Hematopoietic multipotent progenitor cell (in vitro differentiated cells): ENCODE measurements at regions not wholly inside any gene's neighbourhood (a gene's known extent, or its start where the extent isn't known, plus 50 kb on each side); places are given as distances from the start of the nearest gene placed in this dataset.
A peak's percentile ranks its signal among the peaks of the same experiment; 100 is the strongest.

Source experiments
- DNase-seq, 3 donors: peaks; one replicate each; pipeline ENCODE4 v3.0.0-alpha.2; 2011 to 2015; ENCODE audit warnings: low read depth in 2 of 3, low spot score in 2 of 3

DNA sequence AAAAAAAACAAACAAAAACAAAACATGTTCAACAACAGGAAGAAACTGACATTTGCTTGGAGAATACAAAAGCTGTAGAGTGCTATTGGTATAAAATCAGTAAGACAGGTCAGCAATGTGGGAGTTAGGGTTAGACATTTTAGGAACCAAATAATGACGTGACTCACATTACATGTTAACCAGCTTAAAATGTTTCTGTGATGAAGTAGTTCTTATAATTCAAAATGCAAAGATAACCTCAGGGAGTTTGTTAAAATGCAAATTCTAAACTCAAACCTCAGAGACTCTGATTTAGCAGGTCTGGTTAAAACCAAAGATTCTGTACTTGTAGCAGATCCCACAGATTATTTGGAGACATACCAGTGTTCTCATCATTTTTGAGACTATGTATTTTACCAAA, 549.4 kb upstream of the SLITRK1 start:
- no peak for DNase-seq

DNA sequence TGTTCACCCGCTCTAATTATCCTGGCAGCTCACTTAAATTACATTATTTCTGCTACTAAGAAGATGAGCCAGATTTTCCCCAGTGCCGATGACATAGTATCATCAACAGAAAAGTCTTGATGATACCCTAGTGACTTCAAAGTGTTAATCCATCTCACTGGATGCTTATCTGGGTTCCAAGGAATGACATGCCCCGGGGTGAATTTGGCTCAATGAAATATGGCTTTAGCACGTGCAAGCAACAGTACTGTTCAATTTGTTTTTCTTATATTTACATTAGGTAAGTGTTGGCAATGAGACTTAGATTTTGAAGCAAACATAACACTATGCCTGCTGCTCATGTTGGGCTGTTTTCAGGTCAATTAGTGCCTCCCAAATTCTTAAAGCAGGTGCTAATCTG, 548.2 kb upstream of the SLITRK1 start:
- DNase-seq, result no peak

DNA sequence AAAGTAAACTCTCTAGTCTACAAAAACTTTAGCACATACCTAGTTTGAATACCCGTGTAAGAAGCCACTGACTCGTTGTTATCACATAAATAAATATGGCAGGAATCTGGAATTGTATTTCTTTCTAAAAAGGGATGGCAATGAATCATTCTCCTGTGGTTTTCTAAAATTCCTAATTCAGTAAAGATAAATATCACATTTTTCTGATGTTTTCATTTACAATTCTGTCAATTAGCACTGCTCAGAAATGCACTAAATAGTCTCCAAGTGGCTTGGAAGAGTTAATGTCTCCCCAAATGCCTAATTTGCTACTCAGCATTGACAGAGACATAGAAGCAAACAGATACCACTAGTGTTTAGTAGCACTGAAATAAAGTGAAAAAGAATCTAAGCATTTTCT, 547.7 kb upstream of the SLITRK1 start:
- DNase-seq, result no peak

DNA sequence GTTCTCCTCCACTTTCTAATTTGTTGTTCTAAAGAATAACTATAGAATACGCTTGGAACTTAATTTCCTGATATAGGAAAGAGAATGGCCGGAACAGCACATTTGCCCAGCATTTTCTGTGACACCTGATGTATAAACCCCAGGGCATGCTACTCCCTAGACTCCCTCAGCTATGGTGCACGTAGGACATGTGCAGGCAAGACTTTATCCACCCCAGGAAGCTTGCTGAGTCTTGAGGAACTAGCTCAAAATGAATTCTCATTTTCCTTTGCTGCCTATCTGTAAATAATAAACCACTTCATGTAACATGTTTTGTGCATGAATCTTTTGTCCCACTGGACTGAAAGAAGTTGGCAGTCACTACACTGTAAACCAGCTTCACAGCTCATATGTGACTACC, 535.8 kb upstream of the SLITRK1 start:
- no peak for DNase-seq

DNA sequence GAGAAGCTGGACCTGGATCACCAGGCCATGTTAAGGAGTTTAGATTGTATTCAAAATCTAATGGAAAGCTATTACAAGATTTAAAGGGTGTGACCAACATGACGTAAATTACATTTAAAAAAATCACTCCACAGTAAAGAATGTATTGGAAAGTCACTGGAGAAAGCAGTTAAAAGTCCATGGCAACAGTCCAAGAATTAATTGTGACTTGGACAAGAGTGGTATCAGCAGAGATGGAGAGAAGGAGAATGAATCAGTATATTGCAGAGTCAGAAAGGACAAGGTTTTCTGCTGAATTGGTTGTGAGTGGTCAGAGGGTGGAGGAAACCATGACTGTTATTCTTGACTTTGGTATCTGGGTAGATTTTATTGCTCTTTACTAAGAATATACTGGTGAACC, 535.1 kb upstream of the SLITRK1 start:
- no peak for DNase-seq

DNA sequence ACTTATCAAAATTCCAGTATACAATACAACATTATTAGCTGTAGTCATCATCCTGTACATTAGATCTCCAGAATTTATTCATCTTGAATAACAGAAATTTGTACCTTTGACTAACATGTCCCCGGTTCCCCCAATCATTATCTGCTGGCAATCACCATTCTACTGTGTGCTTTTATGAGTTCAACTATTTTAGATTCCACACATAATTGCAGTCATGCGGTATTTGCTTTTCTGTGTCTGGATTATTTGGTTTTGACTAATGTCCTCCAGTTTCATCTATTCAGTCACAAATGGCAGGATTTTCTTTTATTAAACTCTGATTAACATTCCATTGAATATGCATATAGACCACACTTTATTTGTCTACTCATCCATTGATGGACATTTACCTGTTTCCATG, 530.7 kb upstream of the SLITRK1 start:
- DNase-seq, result no peak

DNA sequence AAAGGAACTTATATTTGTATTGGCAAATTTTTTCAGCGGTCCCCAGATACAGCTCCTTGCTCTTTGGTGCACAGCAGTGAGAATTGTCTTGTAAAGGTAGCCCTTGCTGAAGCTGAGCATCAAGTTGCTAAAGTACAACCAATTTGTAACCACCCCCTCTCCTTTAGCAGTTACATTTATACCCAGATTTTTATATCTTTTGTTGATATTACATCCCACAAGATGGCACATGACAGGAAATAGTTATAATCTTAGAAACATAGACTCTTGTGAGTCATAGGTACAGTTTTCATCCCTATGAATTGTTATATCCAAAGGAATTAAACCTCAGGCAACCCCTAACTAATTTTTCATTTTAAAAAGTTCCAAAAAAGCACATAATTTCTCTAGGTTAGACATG, 523.0 kb upstream of the SLITRK1 start:
- DNase-seq, result no peak

DNA sequence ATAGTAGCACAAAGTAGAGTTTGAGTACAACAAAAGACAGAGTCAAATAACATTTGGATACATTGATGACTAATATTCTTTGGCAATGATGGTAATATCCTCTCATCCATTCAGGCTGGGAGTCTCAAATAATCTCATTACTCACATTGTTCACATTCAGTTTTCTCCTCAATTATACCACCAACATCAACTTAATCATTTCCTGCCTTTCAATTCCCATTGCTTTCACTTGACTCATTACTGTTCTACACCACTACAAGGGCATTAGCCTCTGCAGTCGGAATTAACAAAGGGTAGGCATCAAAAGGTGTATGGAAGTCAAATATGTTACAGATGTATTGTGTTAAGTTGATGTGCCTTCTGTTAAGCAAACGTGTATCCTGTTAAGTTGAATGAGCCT, 518.4 kb upstream of the SLITRK1 start:
- DNase-seq, result no peak

DNA sequence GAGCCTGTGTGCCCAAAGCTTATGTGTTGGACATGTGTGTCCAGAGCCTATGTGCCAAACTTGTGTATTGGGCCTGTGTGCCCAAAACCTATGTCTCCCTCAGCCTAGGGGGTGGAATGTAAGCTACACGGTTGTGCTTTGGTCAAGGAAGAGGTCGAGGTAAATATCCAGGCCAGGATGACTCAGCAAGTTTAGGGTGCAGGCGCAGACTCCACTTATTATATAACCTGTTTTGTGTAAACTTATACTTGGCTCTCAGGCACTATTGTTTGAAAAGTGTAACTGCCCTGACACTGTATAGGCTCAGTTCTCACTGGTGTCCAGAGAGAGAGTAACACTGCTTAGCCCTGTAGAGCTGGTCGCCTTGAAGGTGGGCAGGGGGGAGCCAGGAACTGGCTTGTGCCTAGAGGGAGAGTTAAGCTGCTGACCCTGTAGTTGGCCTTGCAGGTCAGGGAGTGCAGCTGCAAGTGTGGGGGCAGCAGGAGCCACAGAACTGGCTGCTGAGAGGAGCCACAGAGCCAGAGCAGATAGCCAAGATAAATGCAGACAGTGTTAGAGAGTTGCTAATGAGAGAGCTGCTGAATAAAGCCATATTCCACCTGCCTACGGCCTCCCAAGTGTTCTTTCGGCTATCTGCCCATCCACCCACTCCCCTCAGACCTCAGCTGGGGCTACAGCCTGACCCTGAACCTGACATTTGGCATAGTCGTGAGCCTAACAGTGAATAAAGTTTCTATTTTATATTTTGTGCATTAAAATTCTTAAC, 517.2 kb upstream of the SLITRK1 start:
- peak in 2 of 3 donors; percentile 0 to 25 for DNase-seq

DNA sequence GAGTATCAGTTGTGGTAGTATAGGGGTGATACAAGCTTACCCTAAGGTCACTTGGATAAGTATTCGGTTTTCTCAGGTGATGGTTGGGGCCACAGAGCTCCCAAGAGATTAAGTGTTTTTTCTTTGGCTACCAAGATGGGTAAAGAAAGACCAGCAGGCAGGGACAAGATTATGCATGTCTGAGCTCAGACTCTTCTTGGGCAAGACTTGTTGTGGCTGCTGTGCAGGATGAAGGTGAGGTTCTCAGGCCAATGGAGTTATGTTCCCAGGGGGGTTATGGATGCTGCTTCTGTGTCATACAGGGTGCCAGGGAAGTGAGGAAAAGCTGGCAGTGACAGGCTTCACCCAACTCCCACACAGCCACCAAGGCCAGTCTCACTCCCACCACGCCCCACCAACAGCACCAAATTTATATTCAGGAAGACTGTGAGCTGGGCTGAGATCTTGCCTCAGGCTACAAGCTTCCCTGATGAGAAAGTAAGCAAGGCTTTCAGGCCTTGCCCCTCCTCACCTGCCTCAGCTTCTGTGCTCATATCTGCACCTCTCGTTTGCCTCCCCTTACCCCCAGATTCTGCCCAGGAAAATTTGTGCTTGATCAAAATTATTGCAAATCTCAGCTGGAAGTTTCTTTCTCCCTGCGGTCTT, 511.8 kb upstream of the SLITRK1 start:
- DNase-seq, result no peak

DNA sequence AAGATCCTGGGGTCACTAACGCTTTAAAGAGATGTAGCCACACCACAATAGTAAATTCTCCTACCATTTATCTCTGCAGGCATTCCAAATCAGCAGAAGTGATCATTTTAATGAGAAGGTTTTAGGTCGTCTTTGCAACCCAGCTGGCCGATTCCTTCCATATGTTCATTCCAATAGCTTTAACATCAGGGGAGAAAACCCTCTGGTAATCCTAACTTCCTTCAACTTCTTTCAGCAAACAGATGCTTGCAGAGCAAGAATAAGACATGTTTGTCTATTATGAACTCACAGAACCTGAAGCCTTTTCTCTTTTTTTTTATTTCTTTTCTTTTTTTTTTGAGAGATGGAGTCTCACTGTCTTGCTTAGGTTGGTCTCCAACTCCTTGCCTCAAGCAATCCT, 498.6 kb upstream of the SLITRK1 start:
- no peak for DNase-seq

DNA sequence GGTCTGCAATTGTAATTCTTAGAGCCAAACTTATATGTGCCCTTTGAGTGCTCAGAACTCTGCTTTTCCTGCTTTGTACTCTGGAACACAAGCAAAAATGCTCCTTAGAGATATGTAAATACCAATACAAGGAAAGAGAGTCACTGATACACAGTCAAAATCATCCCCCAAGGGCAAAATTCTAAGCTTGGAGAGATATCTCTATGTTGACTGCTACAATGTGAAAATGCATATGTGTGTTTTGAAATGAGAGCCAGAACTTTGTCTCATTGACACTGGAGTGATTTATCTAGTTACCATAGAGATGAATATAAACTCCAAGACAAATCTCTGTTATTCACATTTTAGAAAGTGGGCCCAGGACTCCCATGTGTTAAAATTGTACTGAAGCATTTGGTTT, 494.8 kb upstream of the SLITRK1 start:
- DNase-seq, result no peak

DNA sequence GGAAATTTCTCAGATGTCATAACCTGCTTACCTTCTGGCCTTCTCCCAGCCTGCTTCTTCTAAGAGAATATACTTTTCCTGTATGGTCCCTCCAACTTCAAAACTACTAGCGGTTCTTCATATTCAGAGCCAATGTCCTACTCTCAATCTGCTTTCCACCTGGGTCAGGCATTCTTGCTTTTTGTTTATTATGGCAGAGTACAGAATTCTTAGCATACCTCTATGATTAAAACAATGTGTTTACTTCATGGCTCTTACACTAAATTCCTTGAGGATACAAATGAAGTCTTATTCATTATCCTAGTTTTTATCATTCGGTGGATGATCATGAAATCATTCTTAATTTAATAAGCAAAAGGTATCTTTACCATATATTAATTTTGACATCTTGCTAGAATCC, 484.2 kb upstream of the SLITRK1 start:
- no peak for DNase-seq

DNA sequence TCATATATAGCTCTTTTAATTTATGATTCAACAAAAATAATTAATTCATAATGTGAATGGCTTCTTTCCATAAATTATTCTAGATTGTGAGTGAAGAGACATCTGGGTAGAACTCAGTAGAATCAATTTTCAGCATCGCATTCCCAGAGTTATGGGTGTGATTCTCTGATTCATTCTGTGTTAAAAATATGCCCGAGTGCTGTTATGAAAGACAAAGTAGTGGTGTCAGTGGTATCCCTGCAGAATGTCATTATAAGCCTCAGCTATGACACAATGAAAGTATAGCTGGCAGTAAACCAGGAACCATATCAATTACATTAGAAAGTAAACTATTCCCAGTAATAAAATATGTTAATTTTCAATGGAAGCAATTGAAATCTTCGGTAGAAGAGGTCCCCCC, 480.5 kb upstream of the SLITRK1 start:
- DNase-seq, result no peak

DNA sequence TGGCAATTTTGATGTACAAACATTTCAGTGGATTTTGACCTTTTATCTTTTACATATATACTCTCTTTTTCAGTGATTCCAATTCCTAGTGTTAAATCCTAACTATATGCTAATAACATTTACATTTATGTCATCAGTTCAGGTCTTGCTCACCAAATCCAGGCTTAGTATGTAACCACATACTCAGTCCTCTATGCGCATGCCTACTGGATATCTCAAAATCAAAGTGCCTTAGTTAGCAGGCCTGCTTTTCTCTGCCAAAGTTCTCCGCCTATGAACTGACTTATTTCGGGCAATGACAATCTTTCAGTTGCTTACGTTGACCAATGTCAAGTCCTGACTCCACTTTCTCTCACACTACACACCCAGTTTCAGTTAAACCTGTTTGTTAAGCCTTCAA, 478.5 kb upstream of the SLITRK1 start:
- DNase-seq, result no peak

DNA sequence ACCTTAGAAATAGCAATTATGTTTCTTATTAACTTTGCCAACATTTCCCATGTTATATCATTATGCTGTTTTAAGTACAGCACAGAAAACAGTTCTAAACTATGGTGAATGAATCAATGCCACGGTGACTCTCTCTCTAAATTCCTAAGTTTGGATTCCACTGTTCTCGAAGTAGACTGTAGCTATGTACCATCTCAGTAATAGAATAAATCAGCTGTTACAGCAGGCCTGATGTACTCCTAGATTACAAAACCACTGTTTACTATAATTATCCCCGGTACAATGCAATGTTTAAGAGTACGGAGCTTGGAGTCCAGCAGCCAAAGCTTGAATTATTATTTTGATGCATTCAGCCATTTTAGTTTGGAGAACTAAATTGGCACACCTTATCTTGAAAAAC, 476.3 kb upstream of the SLITRK1 start:
- DNase-seq, result no peak

DNA sequence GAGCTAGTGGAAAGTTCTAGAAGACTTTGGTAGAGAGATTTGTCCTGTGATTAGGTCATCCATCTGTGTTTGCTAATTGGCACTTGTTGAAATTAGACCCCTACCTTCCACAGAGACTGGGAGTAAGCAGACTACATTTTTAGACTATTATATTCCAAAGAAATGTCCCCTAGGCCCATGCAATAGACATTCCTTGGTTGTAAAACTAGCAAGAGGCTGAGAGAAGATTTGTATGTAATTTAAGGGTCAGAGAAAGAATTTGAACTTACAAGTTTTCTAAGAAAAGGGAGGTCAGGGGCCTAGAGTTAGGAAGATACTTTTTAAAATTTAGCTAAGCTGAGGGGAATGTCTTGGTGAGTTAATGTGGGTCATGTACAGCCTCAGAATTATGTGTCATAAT, 470.7 kb upstream of the SLITRK1 start:
- no peak for DNase-seq

DNA sequence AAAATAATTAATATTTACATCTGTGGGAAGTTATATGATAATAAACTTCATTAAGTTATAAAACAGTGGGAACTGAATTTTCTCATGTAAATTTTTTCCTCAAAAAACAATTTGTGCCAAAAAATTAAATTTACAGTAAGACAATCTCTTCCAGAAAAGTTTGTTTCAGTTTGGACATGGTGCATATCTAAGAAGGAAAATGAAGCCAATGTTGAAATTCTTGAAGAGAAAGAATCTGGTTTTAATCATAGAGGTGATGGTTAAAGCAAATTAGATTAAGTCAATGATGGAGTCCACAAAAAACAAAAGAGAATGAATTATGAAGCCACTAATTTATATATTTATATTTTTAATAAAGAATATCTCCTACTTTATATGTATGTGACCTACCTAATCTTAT, 457.2 kb upstream of the SLITRK1 start:
- no peak for DNase-seq

DNA sequence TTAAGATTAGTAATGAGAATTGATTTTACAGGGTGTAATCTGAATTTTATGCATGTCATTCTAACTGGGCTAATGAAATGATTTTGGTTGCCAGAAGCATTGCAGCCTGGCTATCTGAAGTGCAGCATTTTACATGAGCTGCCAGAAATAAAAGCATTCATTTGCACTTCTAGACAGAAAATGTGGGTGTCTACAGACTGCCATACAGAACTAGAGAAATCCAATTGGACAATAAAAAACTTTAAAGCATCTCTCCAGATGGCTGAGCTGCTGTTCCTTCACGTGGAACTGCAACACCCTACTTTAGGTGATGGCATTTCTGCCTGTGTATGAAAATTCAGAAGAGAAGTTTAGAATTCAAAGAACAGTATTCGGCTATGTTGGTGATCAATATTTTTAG, 450.1 kb upstream of the SLITRK1 start:
- DNase-seq, result no peak

DNA sequence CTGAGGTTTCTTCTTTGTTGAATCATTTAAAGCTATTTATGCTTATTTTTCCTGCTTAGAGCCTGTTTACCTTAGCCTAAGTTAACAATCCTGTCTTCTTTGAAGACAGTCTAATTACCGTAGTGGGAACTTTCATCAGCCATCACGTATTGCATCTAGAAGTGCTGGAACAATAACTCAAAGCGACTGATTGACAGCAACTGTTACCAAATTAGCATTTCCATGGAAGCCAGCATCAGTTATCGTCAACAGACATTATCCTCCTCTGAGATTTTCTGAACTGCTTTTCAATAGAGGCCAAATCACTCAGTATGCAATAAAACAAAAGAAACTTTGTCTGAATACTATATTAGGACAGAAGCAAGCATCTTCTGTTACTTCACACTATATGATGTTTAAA, 433.3 kb upstream of the SLITRK1 start:
- no peak for DNase-seq

DNA sequence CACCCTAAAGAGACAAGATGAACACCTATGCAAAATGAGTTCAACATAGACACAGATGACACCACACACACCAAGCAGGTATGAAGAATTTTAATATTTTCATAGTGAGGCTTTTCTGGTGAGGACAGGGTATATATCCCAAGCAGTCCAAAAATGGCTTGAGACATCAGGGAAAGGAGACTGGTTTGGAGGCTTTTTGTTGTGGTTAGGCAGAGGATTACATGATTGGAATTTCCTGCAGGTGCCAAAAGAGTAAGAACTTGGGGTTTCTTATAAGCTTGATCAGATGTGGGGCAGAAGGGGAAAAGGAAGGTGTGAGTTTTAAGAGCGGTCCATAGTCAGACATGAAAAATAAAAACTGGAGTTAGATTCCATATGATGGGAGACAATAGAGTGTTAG, 420.8 kb upstream of the SLITRK1 start:
- no peak for DNase-seq

DNA sequence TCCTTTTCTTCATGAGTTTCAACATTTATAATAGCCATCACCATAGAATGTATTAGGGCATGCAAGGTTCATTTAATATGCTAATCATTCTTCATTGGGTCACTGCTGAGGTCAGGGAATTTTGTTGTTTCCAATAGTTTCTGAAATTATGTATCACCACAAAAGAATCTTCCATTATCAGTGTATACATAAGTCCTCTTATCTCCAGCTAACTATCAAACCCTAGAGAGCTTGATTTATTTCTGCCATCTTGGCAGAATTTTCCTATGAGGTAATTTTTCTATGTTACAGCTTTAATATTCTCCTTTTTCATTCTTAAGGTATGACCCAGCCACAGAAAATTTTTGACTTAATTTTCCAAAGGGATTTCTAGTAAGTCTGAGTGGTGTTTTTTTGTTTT, 415.0 kb upstream of the SLITRK1 start:
- no peak for DNase-seq

DNA sequence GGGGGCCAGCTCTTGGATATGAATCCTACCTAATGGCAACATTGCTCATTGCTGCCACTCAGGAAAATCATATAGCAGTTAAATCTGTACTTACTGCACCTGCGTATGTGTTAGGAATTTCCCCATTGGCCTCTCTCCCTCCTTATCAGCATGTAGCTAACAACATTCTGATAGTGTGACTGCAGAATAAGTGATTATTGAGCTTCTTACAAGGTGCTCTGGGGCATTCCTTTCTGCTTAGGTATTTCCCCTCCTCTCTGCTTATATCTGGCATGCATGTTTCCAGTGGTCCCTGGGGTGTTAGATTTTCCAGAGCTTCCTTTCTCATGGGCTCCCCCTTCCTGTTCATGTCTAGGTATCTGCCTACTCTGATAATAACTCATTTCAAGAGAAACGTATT, 414.1 kb upstream of the SLITRK1 start:
- DNase-seq, result no peak
